ENCODE measurements at regions not wholly inside any gene's neighbourhood (a gene's known extent, or its start where the extent isn't known, plus 50 kb on each side); places are given as distances from the start of the nearest gene placed in this dataset.

DNA sequence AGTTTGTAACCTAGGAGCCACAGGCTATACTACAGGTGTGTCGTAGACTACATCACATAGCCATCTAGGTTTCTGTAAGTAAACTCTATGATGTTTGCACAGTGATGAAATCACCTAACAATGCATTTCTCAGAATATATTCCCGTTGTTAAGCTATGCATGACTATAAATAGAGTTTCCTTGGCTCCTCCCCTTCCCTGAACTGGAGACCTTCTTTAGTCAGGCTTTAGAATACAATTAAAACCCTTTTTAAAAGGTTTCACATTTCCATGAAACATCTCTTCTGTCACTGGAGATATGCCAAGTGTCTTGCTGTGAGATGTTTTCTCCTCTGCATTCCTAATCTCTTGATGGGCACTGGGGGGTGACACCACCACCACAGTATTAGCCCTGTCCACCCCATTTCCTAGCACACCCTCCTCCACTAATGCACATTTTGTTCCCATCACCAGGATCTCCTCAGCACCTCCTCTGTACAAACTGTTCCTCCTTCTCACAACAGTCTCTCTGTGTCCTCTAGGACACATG, 334.6 kb upstream of the CPEB2 start:
- no peaks in the 10 kb centered on the region for H3K79me2 ChIP-seq (ENCODE audit: insufficient read depth)
- no peak overlapping the region for H3K9ac ChIP-seq
- H3K9me2 ChIP-seq, result no peaks in the 10 kb centered on the region
- H3F3A ChIP-seq (replicated peaks; ENCODE audit: insufficient read depth), result no peaks in the 10 kb centered on the region
- no peaks in the 10 kb centered on the region; a peak in 2 of 4 replicates for H3K4me1 ChIP-seq (ENCODE audit: control insufficient read depth in 1 of 2, insufficient read depth in 2 of 2, low read depth in 1 of 2, low read length in 1 of 2)
- no peaks in the 10 kb centered on the region for H3K36me3 ChIP-seq (replicated peaks in 1 of 2; ENCODE audit: control insufficient read depth in 1 of 2, insufficient read depth in 2 of 2, low read length in 1 of 2)
- DNase-seq, result no peak
- no peak overlapping the region for H2AFZ ChIP-seq (ENCODE audit: low read depth)
- TF ChIP-seq POLR2AphosphoS5 (IDR thresholded peaks at IDR 0.05; ENCODE audit: low read depth, low read length) (no peak), EP300 (IDR thresholded peaks at IDR 0.05; ENCODE audit: borderline replicate concordance in 1 of 2, low read depth in 1 of 2, low read length in 1 of 2) (no peak), MAX (IDR thresholded peaks at IDR 0.05; ENCODE audit: low read depth) (no peak)
- H3K27me3 ChIP-seq (ENCODE audit: insufficient read depth), result no peaks in the 10 kb centered on the region
- POLR2A ChIA-PET, result no interaction called here
- H3K27ac ChIP-seq (ENCODE audit: low read depth in 2 of 2, low read length in 1 of 2), result no peak overlapping the region
- H3K4me2 ChIP-seq, result no peak overlapping the region
- H4K20me1 ChIP-seq (ENCODE audit: insufficient read depth), result no peaks in the 10 kb centered on the region
- H3K9me3 ChIP-seq, result no peaks in the 10 kb centered on the region
- H3K4me3 ChIP-seq (ENCODE audit: low read depth in 2 of 2, low read length in 1 of 2), result no peak overlapping the region
- 22% methylated on average over 2 of the region's 2 CpGs for WGBS (ENCODE audit: low lambda C conversion rate)
- CTCF ChIA-PET, result interaction anchor here (0.7 kb wide), 1 partner anchor 65 kb away, joined by 3 read pairs; no protein-coding TSS in a partner anchor

- Histone ChIP-seq H3K9me3 (no peaks in the 10 kb centered on the region), H2AFZ (ENCODE audit: low read depth) (no peak overlapping the region), H3K9me2 (no peaks in the 10 kb centered on the region), H3K9ac (no peak overlapping the region), H3K79me2 (ENCODE audit: insufficient read depth) (no peaks in the 10 kb centered on the region), H3K4me1 (ENCODE audit: control insufficient read depth in 1 of 2, insufficient read depth in 2 of 2, low read depth in 1 of 2, low read length in 1 of 2) (no peaks in the 10 kb centered on the region; a peak in 2 of 4 replicates), H3K27me3 (ENCODE audit: insufficient read depth) (no peaks in the 10 kb centered on the region), H3K4me3 (ENCODE audit: low read depth in 2 of 2, low read length in 1 of 2) (no peak overlapping the region), H4K20me1 (ENCODE audit: insufficient read depth) (no peaks in the 10 kb centered on the region), H3F3A (replicated peaks; ENCODE audit: insufficient read depth) (no peaks in the 10 kb centered on the region), H3K36me3 (replicated peaks in 1 of 2; ENCODE audit: control insufficient read depth in 1 of 2, insufficient read depth in 2 of 2, low read length in 1 of 2) (no peaks in the 10 kb centered on the region), H3K27ac (ENCODE audit: low read depth in 2 of 2, low read length in 1 of 2) (no peak overlapping the region), H3K4me2 (no peak overlapping the region)
- DNase-seq, result no peak
- ChIA-PET CTCF (no interaction called here), POLR2A (no interaction called here)
- 22% methylated on average over 1 of the region's 1 CpG for WGBS (ENCODE audit: low lambda C conversion rate)
- TF ChIP-seq FOXJ3 (CRISPR knock-in tag; IDR thresholded peaks at IDR 0.05) (no peak), PBX3 (IDR thresholded peaks at IDR 0.05) (no peak), YY1 (IDR thresholded peaks at IDR 0.05; ENCODE audit: low read depth) (no peak), EZH2phosphoT487 (IDR thresholded peaks at IDR 0.05; ENCODE audit: borderline replicate concordance, low read depth) (no peak), FOSL2 (IDR thresholded peaks at IDR 0.05; ENCODE audit: borderline replicate concordance, low read depth) (no peak), RXRA (IDR thresholded peaks at IDR 0.05; ENCODE audit: borderline replicate concordance, low read depth) (no peak), JUND (IDR thresholded peaks at IDR 0.05) (no peak), NFIC (IDR thresholded peaks at IDR 0.05; ENCODE audit: borderline replicate concordance) (no peak), TEAD4 (IDR thresholded peaks at IDR 0.05; ENCODE audit: borderline replicate concordance, insufficient read depth) (no peak), GATA2 (CRISPR knock-in tag; IDR thresholded peaks at IDR 0.05) (no peak), FOXM1 (IDR thresholded peaks at IDR 0.05; ENCODE audit: low read depth) (no peak), SMC3 (IDR thresholded peaks at IDR 0.05; ENCODE audit: low read depth, low read length) (no peak), RAD21 (IDR thresholded peaks at IDR 0.05; ENCODE audit: low read length) (no peak), ELF1 (IDR thresholded peaks at IDR 0.05) (no peak)
- TF ChIP-seq, protein P1, sequence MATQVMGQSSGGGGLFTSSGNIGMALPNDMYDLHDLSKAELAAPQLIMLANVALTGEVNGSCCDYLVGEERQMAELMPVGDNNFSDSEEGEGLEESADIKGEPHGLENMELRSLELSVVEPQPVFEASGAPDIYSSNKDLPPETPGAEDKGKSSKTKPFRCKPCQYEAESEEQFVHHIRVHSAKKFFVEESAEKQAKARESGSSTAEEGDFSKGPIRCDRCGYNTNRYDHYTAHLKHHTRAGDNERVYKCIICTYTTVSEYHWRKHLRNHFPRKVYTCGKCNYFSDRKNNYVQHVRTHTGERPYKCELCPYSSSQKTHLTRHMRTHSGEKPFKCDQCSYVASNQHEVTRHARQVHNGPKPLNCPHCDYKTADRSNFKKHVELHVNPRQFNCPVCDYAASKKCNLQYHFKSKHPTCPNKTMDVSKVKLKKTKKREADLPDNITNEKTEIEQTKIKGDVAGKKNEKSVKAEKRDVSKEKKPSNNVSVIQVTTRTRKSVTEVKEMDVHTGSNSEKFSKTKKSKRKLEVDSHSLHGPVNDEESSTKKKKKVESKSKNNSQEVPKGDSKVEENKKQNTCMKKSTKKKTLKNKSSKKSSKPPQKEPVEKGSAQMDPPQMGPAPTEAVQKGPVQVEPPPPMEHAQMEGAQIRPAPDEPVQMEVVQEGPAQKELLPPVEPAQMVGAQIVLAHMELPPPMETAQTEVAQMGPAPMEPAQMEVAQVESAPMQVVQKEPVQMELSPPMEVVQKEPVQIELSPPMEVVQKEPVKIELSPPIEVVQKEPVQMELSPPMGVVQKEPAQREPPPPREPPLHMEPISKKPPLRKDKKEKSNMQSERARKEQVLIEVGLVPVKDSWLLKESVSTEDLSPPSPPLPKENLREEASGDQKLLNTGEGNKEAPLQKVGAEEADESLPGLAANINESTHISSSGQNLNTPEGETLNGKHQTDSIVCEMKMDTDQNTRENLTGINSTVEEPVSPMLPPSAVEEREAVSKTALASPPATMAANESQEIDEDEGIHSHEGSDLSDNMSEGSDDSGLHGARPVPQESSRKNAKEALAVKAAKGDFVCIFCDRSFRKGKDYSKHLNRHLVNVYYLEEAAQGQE (IDR thresholded peaks at IDR 0.05; ENCODE audit: low read depth, low read length), result no peak
- TF ChIP-seq, protein P2, sequence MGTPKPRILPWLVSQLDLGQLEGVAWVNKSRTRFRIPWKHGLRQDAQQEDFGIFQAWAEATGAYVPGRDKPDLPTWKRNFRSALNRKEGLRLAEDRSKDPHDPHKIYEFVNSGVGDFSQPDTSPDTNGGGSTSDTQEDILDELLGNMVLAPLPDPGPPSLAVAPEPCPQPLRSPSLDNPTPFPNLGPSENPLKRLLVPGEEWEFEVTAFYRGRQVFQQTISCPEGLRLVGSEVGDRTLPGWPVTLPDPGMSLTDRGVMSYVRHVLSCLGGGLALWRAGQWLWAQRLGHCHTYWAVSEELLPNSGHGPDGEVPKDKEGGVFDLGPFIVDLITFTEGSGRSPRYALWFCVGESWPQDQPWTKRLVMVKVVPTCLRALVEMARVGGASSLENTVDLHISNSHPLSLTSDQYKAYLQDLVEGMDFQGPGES (IDR thresholded peaks at IDR 0.05; ENCODE audit: low read depth, low read length), result no peak
- TF ChIP-seq, protein P3, sequence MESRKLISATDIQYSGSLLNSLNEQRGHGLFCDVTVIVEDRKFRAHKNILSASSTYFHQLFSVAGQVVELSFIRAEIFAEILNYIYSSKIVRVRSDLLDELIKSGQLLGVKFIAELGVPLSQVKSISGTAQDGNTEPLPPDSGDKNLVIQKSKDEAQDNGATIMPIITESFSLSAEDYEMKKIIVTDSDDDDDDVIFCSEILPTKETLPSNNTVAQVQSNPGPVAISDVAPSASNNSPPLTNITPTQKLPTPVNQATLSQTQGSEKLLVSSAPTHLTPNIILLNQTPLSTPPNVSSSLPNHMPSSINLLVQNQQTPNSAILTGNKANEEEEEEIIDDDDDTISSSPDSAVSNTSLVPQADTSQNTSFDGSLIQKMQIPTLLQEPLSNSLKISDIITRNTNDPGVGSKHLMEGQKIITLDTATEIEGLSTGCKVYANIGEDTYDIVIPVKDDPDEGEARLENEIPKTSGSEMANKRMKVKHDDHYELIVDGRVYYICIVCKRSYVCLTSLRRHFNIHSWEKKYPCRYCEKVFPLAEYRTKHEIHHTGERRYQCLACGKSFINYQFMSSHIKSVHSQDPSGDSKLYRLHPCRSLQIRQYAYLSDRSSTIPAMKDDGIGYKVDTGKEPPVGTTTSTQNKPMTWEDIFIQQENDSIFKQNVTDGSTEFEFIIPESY (IDR thresholded peaks at IDR 0.05; ENCODE audit: borderline replicate concordance, low read depth), result no peak
These were observed 334.0 kb upstream of the CPEB2 start for GRCh38 chr4:14668296-14668695.

Data from SK-N-SH (cell line).